Ovary (tissue), 7 donors: ENCODE measurements at regions not wholly inside any gene's neighbourhood (a gene's known extent, or its start where the extent isn't known, plus 50 kb on each side); places are given as distances from the start of the nearest gene placed in this dataset.

Experiments
- DNase-seq, 5 donors: peaks; one replicate each; pipeline ENCODE4 v3.0.0-alpha.2; 2019 to 2020
- H3K27ac ChIP-seq, 2 donors: fragments of 200-600 bp; one replicate each; pipeline versions ENCODE4 v1.5.1 to v1.8.0; 2019 to 2022
- H3K27me3 ChIP-seq: fragments of 200-600 bp; one replicate; pipeline ENCODE4 v1.8.0; 2022
- H3K36me3 ChIP-seq: fragments of 200-600 bp; sonication (generic); one replicate; pipeline ENCODE4 v1.5.1; 2019
- H3K4me1 ChIP-seq: one replicate; pipeline ENCODE4 v1.8.1; 2013; ENCODE audit warnings: mild to moderate bottlenecking, moderate library complexity; ENCODE audit not compliant: insufficient read depth
- H3K4me3 ChIP-seq: fragments of 200-600 bp; sonication (generic); one replicate; pipeline ENCODE4 v1.5.1; 2017
- H3K9me3 ChIP-seq, 2 donors: fragments of 200-600 bp in 1 of 2; sonication (generic) in 1 of 2; one replicate each; pipeline versions ENCODE4 v1.5.1 to v1.8.1; 2013 to 2019; ENCODE audit warnings: mild to moderate bottlenecking in 1 of 2, moderate library complexity in 1 of 2
- EP300 ChIP-seq: sonication (generic); formaldehyde crosslinking; IDR thresholded peaks from one replicate; pipeline ENCODE4 v1.6.1; 2017; ENCODE audit warnings: antibody characterized with exemption
- POLR2A ChIP-seq: fragments of 450-650 bp; IDR thresholded peaks from one replicate; pipeline ENCODE4 v1.6.1; 2017; ENCODE audit warnings: antibody characterized with exemption, mild to moderate bottlenecking, moderate library complexity
- WGBS, 3 donors: extraction: QIAGEN DNeasy Blood & Tissue Kit in 1 of 3; methylation state at CpG; one replicate each; pipeline versions ENCODE4 v1.1.5 to v1.1.7; 2013 to 2017; 5-methylcytosine and 5-hydroxymethylcytosine counted together
- intact Hi-C, 4 donors: fragments of 100-400 bp; cut with DNase I; formaldehyde crosslinking; loops; one replicate each; pipeline versions ENCODE4 v1.11.0 to v1.15.1; 2022 to 2023
- TF ChIP-seq, protein P1 (sequence below), 3 donors: fragments of 450-650 bp in 2 of 3; fragments of 200-600 bp in 1 of 3; IDR thresholded peaks; one replicate each; pipeline versions ENCODE4 v1.5.1 to v1.8.0; 2016 to 2022; ENCODE audit warnings: antibody characterized with exemption in 3 of 3, mild to moderate bottlenecking in 1 of 3
- donor health status: DM: no; HTN: no; CAD: no; lungs with moderate emphysema.
- donor health status: DM: no; HTN: no; CAD: no.
- donor health status: Bipolar disorder and iron deficiency.
- donor health status: DM: no; HTN: no; CAD: no.
- donor health status: DM: yes; HTN: yes; CAD: no.

DNA sequence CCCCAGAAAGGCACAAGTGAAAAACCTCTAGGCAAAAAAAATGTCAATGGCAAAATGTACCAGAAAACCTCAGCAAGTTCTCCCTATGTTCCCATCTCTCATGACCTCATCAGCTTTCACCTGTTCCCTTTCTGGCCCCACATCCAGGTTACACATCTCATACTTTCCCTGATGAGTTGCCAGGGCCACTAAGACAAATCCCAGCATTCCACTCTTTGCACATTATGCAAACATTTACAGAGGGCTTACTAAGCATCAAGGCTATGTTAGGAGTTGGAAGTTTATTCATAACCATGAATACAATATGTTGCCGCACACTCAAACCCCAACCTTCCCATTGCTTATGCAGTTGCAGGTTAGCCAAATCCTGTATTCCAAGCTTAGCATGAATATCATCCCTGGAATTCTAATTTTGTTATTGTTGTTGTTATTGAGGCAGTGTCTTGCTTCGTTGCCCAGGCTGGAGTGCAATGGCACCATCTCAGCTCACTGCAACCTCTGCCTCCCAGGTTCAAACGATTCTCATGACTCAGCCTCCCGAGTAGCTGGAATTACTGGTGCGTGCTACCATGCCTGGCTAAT is 129.3 kb upstream of the UBE2E2 start:
- Histone ChIP-seq H3K4me1 (no peaks in the 10 kb centered on the region), H3K27me3 (no peaks in the 10 kb centered on the region), H3K4me3 (no peak overlapping the region), H3K36me3 (no peaks in the 10 kb centered on the region), H3K9me3 (no peaks in the 10 kb centered on the region), H3K27ac (no peak overlapping the region)
- intact Hi-C loops: no loop called here
- 91 to 96% (median 91%) methylated on average over 5 of the region's 5 CpGs for WGBS, 3 donors
- no peak for DNase-seq
- TF ChIP-seq, protein P1, sequence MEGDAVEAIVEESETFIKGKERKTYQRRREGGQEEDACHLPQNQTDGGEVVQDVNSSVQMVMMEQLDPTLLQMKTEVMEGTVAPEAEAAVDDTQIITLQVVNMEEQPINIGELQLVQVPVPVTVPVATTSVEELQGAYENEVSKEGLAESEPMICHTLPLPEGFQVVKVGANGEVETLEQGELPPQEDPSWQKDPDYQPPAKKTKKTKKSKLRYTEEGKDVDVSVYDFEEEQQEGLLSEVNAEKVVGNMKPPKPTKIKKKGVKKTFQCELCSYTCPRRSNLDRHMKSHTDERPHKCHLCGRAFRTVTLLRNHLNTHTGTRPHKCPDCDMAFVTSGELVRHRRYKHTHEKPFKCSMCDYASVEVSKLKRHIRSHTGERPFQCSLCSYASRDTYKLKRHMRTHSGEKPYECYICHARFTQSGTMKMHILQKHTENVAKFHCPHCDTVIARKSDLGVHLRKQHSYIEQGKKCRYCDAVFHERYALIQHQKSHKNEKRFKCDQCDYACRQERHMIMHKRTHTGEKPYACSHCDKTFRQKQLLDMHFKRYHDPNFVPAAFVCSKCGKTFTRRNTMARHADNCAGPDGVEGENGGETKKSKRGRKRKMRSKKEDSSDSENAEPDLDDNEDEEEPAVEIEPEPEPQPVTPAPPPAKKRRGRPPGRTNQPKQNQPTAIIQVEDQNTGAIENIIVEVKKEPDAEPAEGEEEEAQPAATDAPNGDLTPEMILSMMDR (IDR thresholded peaks at IDR 0.05): no peak
- TF ChIP-seq EP300: no peak
- TF ChIP-seq POLR2A: no peak

DNA sequence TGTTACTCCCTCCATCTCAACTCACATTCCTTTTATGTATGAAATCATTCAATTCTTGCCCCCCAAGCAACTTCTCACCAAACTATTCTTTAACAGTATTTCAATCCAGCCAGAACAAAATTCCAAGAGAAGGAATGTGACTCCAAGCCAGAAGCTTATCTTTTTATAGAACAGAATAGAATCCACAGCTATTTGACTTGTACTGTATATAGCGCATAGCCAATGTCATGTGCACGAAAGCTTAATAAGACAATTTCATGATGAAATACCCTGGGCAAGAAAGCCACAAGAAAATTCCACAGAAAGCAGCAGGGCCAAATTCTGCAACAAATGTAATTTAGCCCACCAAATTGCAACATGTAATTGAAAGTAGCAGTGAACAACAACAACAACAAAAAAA is 127.6 kb upstream of the UBE2E2 start:
- TF ChIP-seq POLR2A (no peak), EP300 (no peak)
- TF ChIP-seq, protein P1 (IDR thresholded peaks at IDR 0.05): no peak
- Histone ChIP-seq H3K36me3 (no peaks in the 10 kb centered on the region), H3K9me3 (no peaks in the 10 kb centered on the region), H3K4me1 (no peaks in the 10 kb centered on the region), H3K4me3 (no peak overlapping the region), H3K27me3 (no peaks in the 10 kb centered on the region), H3K27ac (no peak overlapping the region)
- intact Hi-C loops: loop anchor here in 1 of 4 donors (5.0 kb wide), 1 partner anchor 998 kb away; no protein-coding TSS in a partner anchor
- WGBS, 3 donors: 9 to 17% (median 11%) methylated on average over 2 of the region's 2 CpGs
- no peak for DNase-seq

DNA sequence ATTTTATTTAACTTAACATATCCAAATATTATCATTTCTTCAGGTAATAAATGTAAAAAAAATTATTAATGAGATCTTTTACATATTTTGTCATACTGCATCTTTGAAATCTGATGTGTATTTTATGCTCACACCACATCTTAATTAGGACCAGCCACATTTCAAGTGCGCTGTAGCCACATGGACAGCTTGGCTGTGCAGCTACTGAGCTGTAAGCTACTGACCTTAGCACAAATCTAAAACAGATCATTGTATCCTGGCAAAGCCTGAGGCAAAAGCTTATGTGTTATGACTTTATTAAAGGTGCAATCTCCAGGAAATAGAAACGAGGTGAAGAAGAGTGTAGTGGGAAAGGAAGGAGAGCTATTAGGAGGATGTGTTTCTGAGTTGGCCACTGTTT is 126.7 kb upstream of the UBE2E2 start:
- no peak for DNase-seq
- Histone ChIP-seq H3K27ac (no peak overlapping the region), H3K9me3 (no peaks in the 10 kb centered on the region), H3K4me3 (no peak overlapping the region), H3K36me3 (no peaks in the 10 kb centered on the region), H3K4me1 (no peaks in the 10 kb centered on the region), H3K27me3 (no peaks in the 10 kb centered on the region)
- intact Hi-C loops: loop anchor here in 1 of 4 donors (5.0 kb wide), 1 partner anchor 999 kb away; no protein-coding TSS in a partner anchor
- TF ChIP-seq EP300: no peak
- no peak for TF ChIP-seq POLR2A
- TF ChIP-seq, protein P1 (IDR thresholded peaks at IDR 0.05): no peak
- 62 to 70% (median 63%) methylated on average over 2 of the region's 2 CpGs for WGBS, 3 donors

DNA sequence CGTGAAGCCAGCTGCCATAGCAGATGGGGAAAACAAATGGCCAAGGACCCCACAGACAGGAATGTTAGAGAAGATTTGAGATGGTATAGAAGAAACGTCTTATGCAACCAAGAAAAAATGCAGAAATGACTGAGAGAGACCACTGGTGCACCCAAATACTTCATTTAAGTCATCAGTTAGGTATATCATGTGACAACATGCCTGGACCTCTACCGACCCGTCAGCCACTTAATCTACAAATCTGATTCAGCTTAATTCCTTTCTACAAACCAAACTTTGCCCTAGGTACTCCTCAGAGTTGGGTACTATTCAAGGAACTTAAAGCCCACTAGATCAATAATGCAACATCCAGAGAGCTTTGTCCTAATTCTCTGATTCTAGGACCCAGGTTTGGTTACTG is 126.0 kb upstream of the UBE2E2 start:
- Histone ChIP-seq H3K27me3 (no peaks in the 10 kb centered on the region), H3K9me3 (no peaks in the 10 kb centered on the region), H3K4me1 (no peaks in the 10 kb centered on the region), H3K4me3 (no peak overlapping the region), H3K36me3 (no peaks in the 10 kb centered on the region), H3K27ac (no peak overlapping the region)
- TF ChIP-seq POLR2A (no peak), EP300 (no peak)
- TF ChIP-seq, protein P1 (IDR thresholded peaks at IDR 0.05): no peak
- no peak for DNase-seq
- 93 to 94% (median 94%) methylated on average over 4 of the region's 4 CpGs for WGBS, 3 donors
- intact Hi-C loops: loop anchor here in 1 of 4 donors (5.0 kb wide), 1 partner anchor 1000 kb away; no protein-coding TSS in a partner anchor
